A549 (cell line): ENCODE measurements at regions not wholly inside any gene's neighbourhood (a gene's known extent, or its start where the extent isn't known, plus 50 kb on each side); places are given as distances from the start of the nearest gene placed in this dataset.

Source experiments
- ATAC-seq, 2 experiments: fragments of 200-7000 bp in 1 of 2; fragments of >200 bp in 1 of 2; cut with Nextera tagmentation in 1 of 2; cut with Tn5 transposase in 1 of 2; 3 replicates each; pipeline versions ENCODE4 v1.8.0 to v1.9.1; 2018 to 2020; ENCODE audit warnings: mild to moderate bottlenecking in 1 of 2, moderate library complexity in 1 of 2
- CTCF ChIA-PET: fragments of 300-600 bp; sonication (Branson Sonifier 250); formaldehyde crosslinking; extraction: SDS; loops from one replicate; lab custom pipeline; 2021; ENCODE audit warnings: antibody characterized with exemption, inconsistent platforms; lab: Yijun Ruan, JAX
- POLR2A ChIA-PET: fragments of 350-600 bp; formaldehyde crosslinking; extraction: SDS; loops from one replicate; lab custom pipeline; 2021; ENCODE audit warnings: antibody characterized with exemption, inconsistent platforms; lab: Yijun Ruan, JAX
- DNase-seq, 2 experiments: peaks; one replicate each; pipeline versions ENCODE4 v3.0.0 to v3.0.0-alpha.2; 2011 to 2016; ENCODE audit warnings: low read depth in 1 of 2, low spot score in 1 of 2
- FAIRE-seq: peaks from 2 replicates; lab custom pipeline; 2011; peaks lifted over from hg19 to GRCh38; lab: Jason Lieb, UNC
- H3K27ac ChIP-seq, 2 experiments: fragments of >200 bp; sonication (Bioruptor Twin); formaldehyde crosslinking; 3 replicates each; pipeline ENCODE4 v1.5.1; 2016 to 2017
- H3K4me1 ChIP-seq: fragments of >200 bp; sonication (Bioruptor Twin); formaldehyde crosslinking; 3 replicates; pipeline ENCODE4 v1.6.1; 2016
- H3K4me2 ChIP-seq: fragments of >200 bp; sonication (Bioruptor Twin); formaldehyde crosslinking; 3 replicates; pipeline ENCODE4 v1.6.1; 2016
- H3K4me3 ChIP-seq: fragments of >200 bp; sonication (Bioruptor Twin); formaldehyde crosslinking; 3 replicates; pipeline ENCODE4 v1.5.1; 2016
- H3K9me3 ChIP-seq: fragments of >200 bp; sonication (Bioruptor Twin); formaldehyde crosslinking; 3 replicates; pipeline ENCODE4 v1.6.1; 2016
- CEBPB ChIP-seq, 2 experiments: fragments of >200 bp in 1 of 2; sonication (Bioruptor Twin) in 1 of 2; formaldehyde crosslinking in 1 of 2; IDR thresholded peaks; 2 replicates each; pipeline ENCODE4 v1.6.1; 2012 to 2016
- CTCF ChIP-seq: fragments of >200 bp; sonication (Bioruptor Twin); formaldehyde crosslinking; IDR thresholded peaks from 3 replicates; pipeline ENCODE4 v1.5.1; 2016
- E2F6 ChIP-seq: IDR thresholded peaks from 2 replicates; pipeline ENCODE4 v1.6.1; 2012; ENCODE audit warnings: low read depth, borderline replicate concordance
- EHF ChIP-seq: fragments of 250-450 bp; sonication (Bioruptor Pico); IDR thresholded peaks from 2 replicates; pipeline ENCODE4 v1.5.0; 2020; ENCODE audit warnings: mild to moderate bottlenecking
- FOSL2 ChIP-seq, 2 experiments: fragments of 450-650 bp in 1 of 2; fragments of >200 bp in 1 of 2; sonication (Bioruptor Twin) in 1 of 2; formaldehyde crosslinking; IDR thresholded peaks; 2 replicates each; pipeline versions ENCODE4 v1.5.0 to v1.6.1; 2016 to 2020; ENCODE audit warnings: mild to moderate bottlenecking in 1 of 2, moderate library complexity in 1 of 2
- FOXS1 ChIP-seq: fragments of 250-450 bp; sonication (Bioruptor Pico); IDR thresholded peaks from 2 replicates; pipeline ENCODE4 v1.5.0; 2020; ENCODE audit warnings: mild to moderate bottlenecking, moderate library complexity
- HES2 ChIP-seq: fragments of >200 bp; sonication (Bioruptor Twin); formaldehyde crosslinking; IDR thresholded peaks from 2 replicates; pipeline ENCODE4 v1.6.1; 2016
- HEYL ChIP-seq: fragments of 250-450 bp; sonication (Bioruptor Pico); IDR thresholded peaks from 2 replicates; pipeline ENCODE4 v1.8.0; 2021; ENCODE audit warnings: mild to moderate bottlenecking, moderate library complexity
- HMGXB4 ChIP-seq: fragments of 250-450 bp; sonication (Bioruptor Pico); IDR thresholded peaks from 2 replicates; pipeline ENCODE4 v1.5.0; 2021; ENCODE audit warnings: mild to moderate bottlenecking, moderate library complexity, borderline replicate concordance
- HOXA7 ChIP-seq: fragments of 250-450 bp; sonication (Bioruptor Pico); IDR thresholded peaks from 2 replicates; pipeline ENCODE4 v1.5.0; 2020; ENCODE audit warnings: mild to moderate bottlenecking, moderate library complexity
- JUN ChIP-seq, 2 experiments: fragments of >200 bp; sonication (Bioruptor Twin); formaldehyde crosslinking; IDR thresholded peaks; 2 replicates in 1 of 2; 3 replicates in 1 of 2; pipeline ENCODE4 v1.6.1; 2016 to 2017
- MAX ChIP-seq: IDR thresholded peaks from 2 replicates; pipeline ENCODE4 v1.6.1; 2012
- RAD21 ChIP-seq, 2 experiments: fragments of >200 bp in 1 of 2; sonication (Bioruptor Twin) in 1 of 2; formaldehyde crosslinking in 1 of 2; IDR thresholded peaks in 1 of 2; conservative IDR thresholded peaks in 1 of 2; 2 replicates in 1 of 2; 3 replicates in 1 of 2; pipeline ENCODE4 v1.6.1; 2012 to 2018; ENCODE audit warnings: inconsistent platforms in 1 of 2
- RFX5 ChIP-seq: fragments of 450-650 bp; IDR thresholded peaks from 2 replicates; pipeline ENCODE4 v1.7.1; 2014; ENCODE audit warnings: antibody characterized with exemption, mild to moderate bottlenecking, moderate library complexity
- SMC3 ChIP-seq: fragments of >200 bp; sonication (Bioruptor Twin); formaldehyde crosslinking; IDR thresholded peaks from 3 replicates; pipeline ENCODE4 v1.6.1; 2018; ENCODE audit warnings: inconsistent platforms
- USF2 ChIP-seq: fragments of 450-650 bp; IDR thresholded peaks from 2 replicates; pipeline ENCODE4 v1.6.1; 2014; ENCODE audit warnings: antibody characterized with exemption
- ZC3H11A ChIP-seq: fragments of 450-650 bp; IDR thresholded peaks from 2 replicates; pipeline ENCODE4 v1.6.1; 2014; ENCODE audit warnings: antibody characterized with exemption, mild to moderate bottlenecking
- ZFP36 ChIP-seq: fragments of 450-650 bp; IDR thresholded peaks from 2 replicates; pipeline ENCODE4 v1.6.1; 2014; ENCODE audit warnings: borderline replicate concordance; ENCODE audit not compliant: partially characterized antibody
- ZSCAN20 ChIP-seq: fragments of 250-450 bp; sonication (Bioruptor Pico); IDR thresholded peaks from 2 replicates; pipeline ENCODE4 v1.8.0; 2022; ENCODE audit warnings: mild to moderate bottlenecking, moderate library complexity
- WGBS: methylation state at CpG from one replicate; pipeline ENCODE4 v1.1.6; 2017; ENCODE audit errors: missing lambda C conversion rate; 5-methylcytosine and 5-hydroxymethylcytosine counted together

GRCh38 chr3:181947606-181948005, 235.9 kb downstream of the SOX2 start:
- Histone ChIP-seq H3K4me2 (no peak overlapping the region), H3K9me3 (no peaks in the 10 kb centered on the region), H3K4me3 (no peak overlapping the region), H3K27ac (no peak overlapping the region), H3K4me1 (no peaks in the 10 kb centered on the region)
- TF ChIP-seq ZFP36: no peak
- TF ChIP-seq RFX5: no peak
- no peak for TF ChIP-seq MAX
- no peak for TF ChIP-seq FOSL2 (IDR thresholded peaks at IDR 0.05)
- no peak for TF ChIP-seq FOSL2 (CRISPR knock-in tag; IDR thresholded peaks at IDR 0.05)
- TF ChIP-seq HOXA7 (CRISPR knock-in tag): no peak
- TF ChIP-seq RAD21 (conservative IDR thresholded peaks at IDR 0.05 in 1 of 2, IDR thresholded peaks at IDR 0.05 in 1 of 2): no peak
- TF ChIP-seq FOXS1 (CRISPR knock-in tag): no peak
- TF ChIP-seq JUN (IDR thresholded peaks at IDR 0.05): no peak
- TF ChIP-seq E2F6: no peak
- TF ChIP-seq EHF (CRISPR knock-in tag): no peak
- TF ChIP-seq ZC3H11A: no peak
- no peak for TF ChIP-seq HEYL (CRISPR knock-in tag)
- WGBS: 50% methylated on average over 1 of the region's 1 CpG
- ChIA-PET CTCF (no interaction called here), POLR2A (no interaction called here)
- FAIRE-seq: no peak
- no peak for DNase-seq
- no peak for ATAC-seq

- H3K4me2 ChIP-seq: no peak overlapping the region
- WGBS: 12% methylated on average over 2 of the region's 2 CpGs
- peak in 1 of 2 experiments; percentile 23 for DNase-seq
- no peaks in the 10 kb centered on the region for H3K4me1 ChIP-seq
- CTCF ChIA-PET: interaction anchor here (0.8 to 1.1 kb wide), 3 partner anchors 221 to 312 kb away, joined by 3 to 4 read pairs (median 3); no protein-coding TSS in a partner anchor
- no peaks in the 10 kb centered on the region for H3K9me3 ChIP-seq
- no peak overlapping the region for H3K4me3 ChIP-seq
- POLR2A ChIA-PET: no interaction called here
- ATAC-seq: peak in 1 of 2 experiments; percentile 51; a peak in 1 of 6 replicates
- no peak for FAIRE-seq
- TF ChIP-seq SMC3: peak; percentile 69
- peak; percentile 67 to 72 for TF ChIP-seq RAD21 (conservative IDR thresholded peaks at IDR 0.05 in 1 of 2, IDR thresholded peaks at IDR 0.05 in 1 of 2)
- no peak for TF ChIP-seq HES2
- peak; percentile 54 for TF ChIP-seq CTCF
- H3K27ac ChIP-seq: no peak overlapping the region
Measured at GRCh38 chr3:181948286-181948685, 236.6 kb downstream of the SOX2 start.

- Histone ChIP-seq H3K4me1 (no peaks in the 10 kb centered on the region), H3K27ac (no peak overlapping the region), H3K4me3 (no peak overlapping the region), H3K9me3 (no peaks in the 10 kb centered on the region), H3K4me2 (no peak overlapping the region)
- FAIRE-seq (no peak), ATAC-seq (no peak), DNase-seq (no peak)
- TF ChIP-seq JUN (IDR thresholded peaks at IDR 0.05) (no peak), RAD21 (conservative IDR thresholded peaks at IDR 0.05 in 1 of 2, IDR thresholded peaks at IDR 0.05 in 1 of 2) (no peak), HMGXB4 (no peak), USF2 (no peak), ZSCAN20 (CRISPR knock-in tag) (no peak), CEBPB (IDR thresholded peaks at IDR 0.05) (no peak)
- ChIA-PET POLR2A (no interaction called here), CTCF (interaction anchor here (0.6 kb wide), 1 partner anchor 14 kb away, joined by 3 read pairs; no protein-coding TSS in a partner anchor)
- WGBS: 82% methylated on average over 5 of the region's 5 CpGs
Measured at GRCh38 chr3:181952221-181952620, 240.5 kb downstream of the SOX2 start.
